Heart left ventricle (tissue), 16 donors: ENCODE measurements at regions not wholly inside any gene's neighbourhood (a gene's known extent, or its start where the extent isn't known, plus 50 kb on each side); places are given as distances from the start of the nearest gene placed in this dataset.
A peak's percentile ranks its signal among the peaks of the same experiment; 100 is the strongest.

ENCODE experiments used
- ATAC-seq, 4 donors: fragments of 200-7000 bp; cut with Tn5 transposase; one replicate each; pipeline ENCODE4 v1.9.1; 2020 to 2022; ENCODE audit warnings: moderate library complexity in 4 of 4, mild to moderate bottlenecking in 3 of 4, moderate number of reproducible peaks in 1 of 4
- DNase-seq, 5 donors: peaks; one replicate each; pipeline ENCODE4 v3.0.0-alpha.2; 2020
- H3K27ac ChIP-seq, 12 donors: fragments of 200-600 bp; sonication (generic) in 4 of 12; one replicate each; pipeline versions ENCODE4 v1.5.0 to v1.8.0; 2016 to 2022; ENCODE audit warnings: mild to moderate bottlenecking in 2 of 12
- H3K27me3 ChIP-seq, 9 donors: fragments of 200-600 bp; sonication (generic) in 2 of 9; one replicate each; pipeline versions ENCODE4 v1.5.1 to v1.8.0; 2016 to 2022; ENCODE audit warnings: mild to moderate bottlenecking in 3 of 9
- H3K36me3 ChIP-seq, 9 donors: fragments of 200-600 bp; sonication (generic) in 2 of 9; one replicate each; pipeline versions ENCODE4 v1.5.0 to v1.8.0; 2018 to 2022; ENCODE audit warnings: mild to moderate bottlenecking in 2 of 9
- H3K4me1 ChIP-seq, 12 donors: fragments of 200-600 bp; sonication (generic) in 4 of 12; one replicate each; pipeline versions ENCODE4 v1.5.0 to v1.8.0; 2016 to 2022; ENCODE audit warnings: mild to moderate bottlenecking in 3 of 12
- H3K4me3 ChIP-seq, 12 donors: fragments of 200-600 bp; sonication (generic) in 4 of 12; one replicate each; pipeline versions ENCODE4 v1.5.0 to v1.8.0; 2017 to 2022; ENCODE audit warnings: mild to moderate bottlenecking in 9 of 12, moderate library complexity in 4 of 12
- H3K9me3 ChIP-seq, 12 donors: fragments of 200-600 bp; sonication (generic) in 4 of 12; one replicate each; pipeline versions ENCODE4 v1.5.0 to v1.8.0; 2016 to 2022; ENCODE audit warnings: mild to moderate bottlenecking in 1 of 12
- POLR2A ChIP-seq, 2 donors: fragments of 450-650 bp; IDR thresholded peaks; one replicate each; pipeline ENCODE4 v1.6.1; 2017; ENCODE audit warnings: antibody characterized with exemption in 2 of 2, mild to moderate bottlenecking in 2 of 2, moderate library complexity in 2 of 2
- WGBS, 4 donors: extraction: QIAGEN DNeasy Blood & Tissue Kit in 2 of 4; methylation state at CpG; one replicate each; pipeline versions ENCODE4 v1.1.5 to v1.1.7; 2013 to 2018; 5-methylcytosine and 5-hydroxymethylcytosine counted together
- intact Hi-C, 10 donors: fragments of 100-400 bp; cut with DNase I; formaldehyde crosslinking; loops; one replicate each; pipeline versions ENCODE4 v1.11.1 to v1.14.2; 2022
- TF ChIP-seq, protein P1 (sequence below), 12 donors: fragments of 200-600 bp; sonication (generic) in 4 of 12; IDR thresholded peaks; one replicate each; pipeline versions ENCODE4 v1.5.0 to v1.8.0; 2018 to 2022; ENCODE audit warnings: antibody characterized with exemption in 12 of 12, mild to moderate bottlenecking in 5 of 12
- donor health status: ischemic (EF 13 %, LVEDD 7.1; RV severe dilation, severe dysfunction).
- donor health status: healthy with polysubstance abuse.
- donor health status: DM: no; HTN: yes; CAD: no.
- donor health status: DM: no; HTN: no; CAD: no.
- donor health status: ischemic (EF 25% LVEDD 6.9; RV normal size, moderate dysfunction).
- donor health status: ischemic (EF 25% LVEDD 5.7; RV mildly dilated, moderate dysfunction).
- donor health status: healthy.
- donor health status: DM: yes; HTN: yes; CAD: no.
- donor health status: ischemic (EF 35%, LVEDD 5.7; RV mildly dilated, moderate dysfunction).
- donor health status: nonischemic (EF 11% LVEDD 7.7; RV severe dilation, severe dysfunction).
- donor health status: DM: yes; HTN: yes; CAD: no.
- donor health status: PGD.
- donor health status: ischemic (EF 29% LVEDD 5.4; RV normal size, mild dysfunction).
- donor health status: nonischemic (EF 23%, LVEDD 6.1; RV moderate dilation, normal function).

DNA sequence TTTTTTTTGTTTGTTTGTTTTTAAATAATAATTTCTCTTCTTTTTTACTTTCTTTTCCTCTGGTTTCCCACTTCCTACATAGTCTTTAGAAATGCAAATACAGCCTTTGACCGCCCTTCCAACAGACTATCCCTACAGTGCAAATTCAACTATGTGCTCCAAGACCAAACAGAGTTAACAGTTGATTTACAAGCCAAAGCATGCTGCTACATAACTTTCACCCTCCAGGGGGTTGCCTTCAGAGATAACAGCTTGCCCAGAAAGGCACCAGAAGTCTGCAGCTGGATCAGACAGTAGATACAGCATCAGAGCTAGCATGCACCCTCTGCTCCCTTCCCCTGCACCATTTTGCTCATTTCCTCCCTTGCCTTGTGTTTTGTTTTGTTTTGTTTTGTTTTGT, 539.0 kb downstream of the ZWINT start:
- no peak for DNase-seq
- no peaks in the 10 kb centered on the region for H3K4me1 ChIP-seq
- intact Hi-C loops = no loop called here
- TF ChIP-seq, protein P1, sequence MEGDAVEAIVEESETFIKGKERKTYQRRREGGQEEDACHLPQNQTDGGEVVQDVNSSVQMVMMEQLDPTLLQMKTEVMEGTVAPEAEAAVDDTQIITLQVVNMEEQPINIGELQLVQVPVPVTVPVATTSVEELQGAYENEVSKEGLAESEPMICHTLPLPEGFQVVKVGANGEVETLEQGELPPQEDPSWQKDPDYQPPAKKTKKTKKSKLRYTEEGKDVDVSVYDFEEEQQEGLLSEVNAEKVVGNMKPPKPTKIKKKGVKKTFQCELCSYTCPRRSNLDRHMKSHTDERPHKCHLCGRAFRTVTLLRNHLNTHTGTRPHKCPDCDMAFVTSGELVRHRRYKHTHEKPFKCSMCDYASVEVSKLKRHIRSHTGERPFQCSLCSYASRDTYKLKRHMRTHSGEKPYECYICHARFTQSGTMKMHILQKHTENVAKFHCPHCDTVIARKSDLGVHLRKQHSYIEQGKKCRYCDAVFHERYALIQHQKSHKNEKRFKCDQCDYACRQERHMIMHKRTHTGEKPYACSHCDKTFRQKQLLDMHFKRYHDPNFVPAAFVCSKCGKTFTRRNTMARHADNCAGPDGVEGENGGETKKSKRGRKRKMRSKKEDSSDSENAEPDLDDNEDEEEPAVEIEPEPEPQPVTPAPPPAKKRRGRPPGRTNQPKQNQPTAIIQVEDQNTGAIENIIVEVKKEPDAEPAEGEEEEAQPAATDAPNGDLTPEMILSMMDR (IDR thresholded peaks at IDR 0.05) = no peak
- TF ChIP-seq POLR2A (IDR thresholded peaks at IDR 0.05) = no peak
- no peak overlapping the region for H3K4me3 ChIP-seq
- H3K27me3 ChIP-seq = no peaks in the 10 kb centered on the region
- ATAC-seq = no peak
- WGBS, 4 donors = 49 to 63% (median 54%) methylated on average over 1 of the region's 1 CpG
- H3K36me3 ChIP-seq = no peaks in the 10 kb centered on the region
- no peaks in the 10 kb centered on the region for H3K9me3 ChIP-seq
- H3K27ac ChIP-seq = no peak overlapping the region

GRCh38 chr10:55820478-55820877, 540.6 kb downstream of the ZWINT start:
- H3K27me3 ChIP-seq = no peaks in the 10 kb centered on the region
- WGBS, 4 donors = 69 to 80% (median 73%) methylated on average over 4 of the region's 4 CpGs
- no peak for ATAC-seq
- H3K4me3 ChIP-seq = no peak overlapping the region
- H3K27ac ChIP-seq = no peak overlapping the region
- H3K4me1 ChIP-seq = no peaks in the 10 kb centered on the region
- TF ChIP-seq POLR2A (IDR thresholded peaks at IDR 0.05) = no peak
- TF ChIP-seq, protein P1 (IDR thresholded peaks at IDR 0.05) = no peak
- intact Hi-C loops = no loop called here
- no peak for DNase-seq
- H3K36me3 ChIP-seq = no peaks in the 10 kb centered on the region
- no peaks in the 10 kb centered on the region for H3K9me3 ChIP-seq

GRCh38 chr10:55820071-55820470, 541.0 kb downstream of the ZWINT start:
- intact Hi-C loops = no loop called here
- WGBS, 4 donors = 72 to 87% (median 75%) methylated on average over 3 of the region's 3 CpGs
- ATAC-seq (no peak), DNase-seq (no peak)
- no peak overlapping the region for H3K27ac ChIP-seq
- no peaks in the 10 kb centered on the region for H3K9me3 ChIP-seq
- H3K4me1 ChIP-seq = no peaks in the 10 kb centered on the region
- no peak overlapping the region for H3K4me3 ChIP-seq
- TF ChIP-seq, protein P1 (IDR thresholded peaks at IDR 0.05) = no peak
- no peak for TF ChIP-seq POLR2A (IDR thresholded peaks at IDR 0.05)
- no peaks in the 10 kb centered on the region for H3K27me3 ChIP-seq
- no peaks in the 10 kb centered on the region for H3K36me3 ChIP-seq

DNA sequence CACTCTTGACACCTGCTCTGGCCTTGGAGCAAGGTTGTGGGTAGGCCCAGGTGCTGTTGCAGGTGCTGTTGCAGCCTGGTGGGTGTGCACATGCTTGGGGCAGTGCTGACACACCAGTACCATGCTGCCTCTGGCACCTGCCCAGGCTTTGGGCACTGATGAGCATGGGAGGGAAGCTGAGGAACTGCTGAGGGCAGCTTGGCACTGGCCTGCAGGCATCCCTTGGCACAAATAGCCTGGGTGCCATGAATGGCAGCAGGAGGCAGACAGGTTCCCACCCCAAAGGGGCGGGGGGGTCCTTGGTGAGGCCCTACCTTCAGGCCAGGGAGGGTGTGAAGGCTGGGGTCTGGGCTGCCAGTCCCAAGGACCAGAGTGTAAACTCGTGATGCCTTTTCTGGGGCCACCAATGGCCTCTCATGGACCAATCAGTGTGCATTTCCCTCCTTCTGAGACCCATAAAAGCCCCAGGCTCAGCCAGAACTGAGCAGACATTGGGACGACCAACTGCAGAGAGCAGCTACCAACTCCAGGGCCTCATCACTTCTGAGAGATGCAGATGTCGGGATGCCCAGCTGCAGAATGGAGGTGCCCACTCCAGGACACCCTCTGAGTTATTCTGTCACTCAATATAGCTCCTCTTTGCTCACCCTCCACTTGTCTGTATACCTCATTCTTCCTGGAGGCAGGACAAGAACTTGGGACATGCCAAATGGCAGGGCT, 547.4 kb downstream of the ZWINT start:
- peaks cover 0 to 4% (median 0%) of the 10 kb centered on the region in 12 donors for H3K9me3 ChIP-seq
- H3K4me1 ChIP-seq = no peaks in the 10 kb centered on the region
- no peak overlapping the region for H3K27ac ChIP-seq
- intact Hi-C loops = no loop called here
- ATAC-seq (no peak), DNase-seq (peak in 1 of 5 donors; percentile 21)
- no peaks in the 10 kb centered on the region for H3K27me3 ChIP-seq
- no peaks in the 10 kb centered on the region for H3K36me3 ChIP-seq
- TF ChIP-seq, protein P1 (IDR thresholded peaks at IDR 0.05) = no peak
- TF ChIP-seq POLR2A (IDR thresholded peaks at IDR 0.05) = no peak
- 43 to 54% (median 51%) methylated on average over 3 to 4 of the region's 4 CpGs for WGBS, 4 donors
- H3K4me3 ChIP-seq = no peak overlapping the region
